BJ (cell line): ENCODE measurements at regions not wholly inside any gene's neighbourhood (a gene's known extent, or its start where the extent isn't known, plus 50 kb on each side); places are given as distances from the start of the nearest gene placed in this dataset.

Source experiments
- CTCF ChIA-PET: fragments of 350-600 bp; formaldehyde crosslinking; extraction: SDS; loops from one replicate; lab custom pipeline; 2021; ENCODE audit warnings: antibody characterized with exemption, inconsistent platforms; lab: Yijun Ruan, JAX
- POLR2A ChIA-PET: fragments of 300-600 bp; sonication (Branson Sonifier 250); formaldehyde crosslinking; extraction: SDS; loops from one replicate; lab custom pipeline; 2021; ENCODE audit warnings: antibody characterized with exemption; lab: Charles Lee
- DNase-seq: peaks from one replicate; pipeline ENCODE4 v3.0.0-alpha.2; 2011; ENCODE audit warnings: low read depth
- H3K27me3 ChIP-seq: 2 replicates; pipeline ENCODE4 v1.6.0; 2011; ENCODE audit warnings: low read length; ENCODE audit not compliant: control insufficient read depth, insufficient read depth
- H3K36me3 ChIP-seq: 2 replicates; pipeline ENCODE4 v1.5.1; 2011; ENCODE audit warnings: low read length; ENCODE audit not compliant: control insufficient read depth, insufficient read depth
- H3K4me3 ChIP-seq: 2 replicates; pipeline ENCODE4 v1.5.1; 2011; ENCODE audit warnings: low read depth, mild to moderate bottlenecking, control low read depth, low read length
- TF ChIP-seq, protein P1 (sequence below): IDR thresholded peaks from 2 replicates; pipeline ENCODE4 v1.5.1; 2011; ENCODE audit warnings: low read depth, mild to moderate bottlenecking, control low read depth, inconsistent platforms, low read length, moderate library complexity; ENCODE audit not compliant: insufficient read depth

DNA sequence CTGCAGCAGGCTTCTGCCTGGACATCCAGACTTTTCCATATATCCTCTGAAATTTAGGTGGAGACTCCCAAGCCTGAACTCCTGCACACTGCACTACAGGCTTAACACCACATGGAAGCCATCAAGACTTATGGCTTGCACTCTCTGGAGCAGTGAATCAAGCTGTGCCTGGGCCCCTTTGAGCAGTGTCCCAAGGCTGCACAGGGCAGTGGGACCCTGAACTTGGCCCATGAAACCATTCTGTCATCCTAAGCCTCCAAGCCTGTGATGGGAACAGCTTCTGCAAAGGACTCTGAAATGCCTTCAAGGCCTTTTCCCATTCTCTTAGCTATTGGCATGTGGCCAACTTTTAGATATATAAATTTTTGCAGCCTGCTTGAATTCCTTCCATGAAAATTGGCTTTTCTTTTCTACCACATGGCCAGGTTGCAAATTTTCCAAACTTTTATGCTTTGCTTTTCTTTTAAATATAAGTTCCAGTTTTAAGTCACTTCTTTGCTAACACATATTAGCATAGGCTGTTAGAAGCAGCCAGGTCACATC lies 257.8 kb upstream of the DCBLD2 start:
- CTCF ChIA-PET, result interaction anchor here (1.3 to 1.4 kb wide), 2 partner anchors 9 to 14 kb away, joined by 6 to 7 read pairs; no protein-coding TSS in a partner anchor
- DNase-seq, result no peak
- POLR2A ChIA-PET, result no interaction called here
- no peak overlapping the region for H3K4me3 ChIP-seq
- H3K27me3 ChIP-seq, result no peaks in the 10 kb centered on the region
- no peaks in the 10 kb centered on the region for H3K36me3 ChIP-seq
- TF ChIP-seq, protein P1, sequence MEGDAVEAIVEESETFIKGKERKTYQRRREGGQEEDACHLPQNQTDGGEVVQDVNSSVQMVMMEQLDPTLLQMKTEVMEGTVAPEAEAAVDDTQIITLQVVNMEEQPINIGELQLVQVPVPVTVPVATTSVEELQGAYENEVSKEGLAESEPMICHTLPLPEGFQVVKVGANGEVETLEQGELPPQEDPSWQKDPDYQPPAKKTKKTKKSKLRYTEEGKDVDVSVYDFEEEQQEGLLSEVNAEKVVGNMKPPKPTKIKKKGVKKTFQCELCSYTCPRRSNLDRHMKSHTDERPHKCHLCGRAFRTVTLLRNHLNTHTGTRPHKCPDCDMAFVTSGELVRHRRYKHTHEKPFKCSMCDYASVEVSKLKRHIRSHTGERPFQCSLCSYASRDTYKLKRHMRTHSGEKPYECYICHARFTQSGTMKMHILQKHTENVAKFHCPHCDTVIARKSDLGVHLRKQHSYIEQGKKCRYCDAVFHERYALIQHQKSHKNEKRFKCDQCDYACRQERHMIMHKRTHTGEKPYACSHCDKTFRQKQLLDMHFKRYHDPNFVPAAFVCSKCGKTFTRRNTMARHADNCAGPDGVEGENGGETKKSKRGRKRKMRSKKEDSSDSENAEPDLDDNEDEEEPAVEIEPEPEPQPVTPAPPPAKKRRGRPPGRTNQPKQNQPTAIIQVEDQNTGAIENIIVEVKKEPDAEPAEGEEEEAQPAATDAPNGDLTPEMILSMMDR, result no peak

DNA sequence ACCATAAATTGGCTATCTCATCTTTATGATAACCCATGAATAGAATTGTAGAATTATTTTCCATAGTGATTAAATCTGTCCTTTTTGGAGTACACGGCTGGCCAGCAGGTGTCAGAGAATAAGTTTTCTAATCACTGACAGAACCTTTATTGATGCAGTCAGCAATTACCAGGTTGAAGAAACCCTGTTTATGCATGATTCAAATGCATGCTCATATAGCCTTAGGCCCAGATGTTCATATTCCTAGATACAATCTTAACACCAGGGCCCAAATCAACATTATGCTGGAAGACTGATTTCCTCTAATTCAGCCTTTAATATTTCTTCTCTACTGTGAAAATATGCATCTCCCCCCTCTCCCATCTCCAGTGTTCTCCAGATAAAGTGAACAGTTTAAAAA lies 243.5 kb upstream of the DCBLD2 start:
- TF ChIP-seq, protein P1, result no peak
- no peaks in the 10 kb centered on the region; the same call in 1 of the 2 replicates for H3K27me3 ChIP-seq
- H3K4me3 ChIP-seq, result no peak overlapping the region
- CTCF ChIA-PET, result interaction anchor here (1.1 kb wide), 1 partner anchor 28 kb away, joined by 3 read pairs; no protein-coding TSS in a partner anchor
- no peak for DNase-seq
- H3K36me3 ChIP-seq, result no peaks in the 10 kb centered on the region
- POLR2A ChIA-PET, result no interaction called here

DNA sequence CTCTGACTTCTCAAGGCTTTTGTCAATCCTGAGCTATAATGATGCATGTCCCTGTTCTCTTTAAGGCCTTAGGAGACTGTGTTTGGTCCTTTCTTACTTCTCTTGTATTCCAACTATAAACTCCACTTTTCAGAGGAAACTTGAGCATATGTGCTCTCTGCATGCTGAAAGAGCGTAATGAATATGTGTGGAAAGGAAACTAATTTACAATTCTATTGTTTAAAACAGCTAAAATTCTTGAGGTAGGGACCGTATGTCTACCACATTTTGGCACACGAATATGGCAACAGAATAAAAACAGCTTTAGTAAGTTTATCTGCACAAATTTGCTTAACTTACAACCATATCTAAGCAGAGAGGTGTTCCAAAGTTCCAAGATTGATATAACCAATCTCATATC lies 242.0 kb upstream of the DCBLD2 start:
- Histone ChIP-seq H3K27me3 (no peaks in the 10 kb centered on the region; the same call in 1 of the 2 replicates), H3K4me3 (no peak overlapping the region), H3K36me3 (no peaks in the 10 kb centered on the region)
- POLR2A ChIA-PET, result no interaction called here
- DNase-seq, result no peak
- TF ChIP-seq, protein P1, result no peak
- CTCF ChIA-PET, result interaction anchor here (1.2 kb wide), 1 partner anchor 29 kb away, joined by 4 read pairs; no protein-coding TSS in a partner anchor

DNA sequence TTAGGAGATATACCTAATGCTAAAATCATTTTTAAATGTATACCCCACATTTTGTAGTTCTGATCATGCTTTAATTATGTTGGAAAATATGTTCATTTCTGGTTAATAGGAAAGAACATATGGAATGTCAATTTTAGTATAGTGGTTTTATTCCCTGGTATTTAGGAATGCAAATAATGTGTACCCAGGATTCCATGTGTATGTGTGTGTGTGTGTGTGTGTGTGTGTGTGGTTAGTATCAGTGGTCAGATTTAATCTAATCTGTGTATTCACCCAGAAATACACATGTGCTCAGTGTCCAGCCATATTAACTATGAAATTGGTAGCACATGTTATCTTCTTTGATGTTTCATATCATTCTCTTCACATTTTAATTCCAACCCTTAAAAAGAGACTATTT lies 233.5 kb upstream of the DCBLD2 start:
- H3K36me3 ChIP-seq, result no peaks in the 10 kb centered on the region
- TF ChIP-seq, protein P1, result no peak
- POLR2A ChIA-PET, result no interaction called here
- no peak for DNase-seq
- H3K4me3 ChIP-seq, result no peak overlapping the region
- CTCF ChIA-PET, result no interaction called here
- no peaks in the 10 kb centered on the region for H3K27me3 ChIP-seq

DNA sequence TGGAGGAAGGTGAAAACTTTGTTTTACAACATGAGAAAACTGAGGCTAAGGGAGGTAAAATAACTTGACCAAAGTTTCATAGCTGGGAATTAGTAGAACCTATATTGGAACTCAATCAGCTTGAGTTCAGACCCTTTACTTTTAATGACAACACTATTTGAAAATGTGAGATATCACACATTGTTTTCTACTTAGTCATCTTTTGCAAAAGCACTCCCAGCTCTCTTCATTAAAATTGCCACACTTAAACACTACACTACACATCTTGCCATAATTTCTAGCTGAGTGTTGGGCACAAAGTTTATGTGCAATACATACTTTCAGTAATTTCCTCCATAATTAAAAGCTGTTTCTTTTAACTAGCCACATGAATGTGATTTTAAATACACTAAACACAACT lies 230.4 kb upstream of the DCBLD2 start:
- Histone ChIP-seq H3K36me3 (no peaks in the 10 kb centered on the region), H3K27me3 (no peaks in the 10 kb centered on the region), H3K4me3 (no peak overlapping the region)
- CTCF ChIA-PET, result interaction anchor here (0.8 kb wide), 1 partner anchor 33 kb away, joined by 3 read pairs; no protein-coding TSS in a partner anchor
- POLR2A ChIA-PET, result interaction anchor here (0.6 kb wide), 1 partner anchor 287 kb away, joined by 3 read pairs; no protein-coding TSS in a partner anchor
- no peak for DNase-seq
- TF ChIP-seq, protein P1, result no peak
